Mesendoderm (in vitro differentiated cells): ENCODE measurements at regions not wholly inside any gene's neighbourhood (a gene's known extent, or its start where the extent isn't known, plus 50 kb on each side); places are given as distances from the start of the nearest gene placed in this dataset.

ENCODE experiments used
- DNase-seq: peaks from one replicate; pipeline ENCODE4 v3.0.0; 2013
- H2AK5ac ChIP-seq: 2 replicates; pipeline ENCODE4 v1.6.1; 2013; ENCODE audit warnings: low read length, inconsistent platforms
- H2BK120ac ChIP-seq: 2 replicates; pipeline ENCODE4 v1.6.1; 2013; ENCODE audit warnings: low read depth, mild to moderate bottlenecking, low read length, moderate library complexity, mixed read lengths
- H2BK15ac ChIP-seq: replicated peaks from 2 replicates; pipeline ENCODE4 v1.6.1; 2013; ENCODE audit warnings: low read depth, mild to moderate bottlenecking, moderate library complexity
- H2BK5ac ChIP-seq: 2 replicates; pipeline ENCODE4 v1.6.1; 2013; ENCODE audit warnings: low read length, inconsistent platforms
- H3K18ac ChIP-seq: 2 replicates; pipeline ENCODE4 v1.6.1; 2013; ENCODE audit warnings: mild to moderate bottlenecking, low read length, mixed read lengths
- H3K23ac ChIP-seq: one replicate; pipeline ENCODE4 v1.6.1; 2013; ENCODE audit warnings: low read length
- H3K27ac ChIP-seq: 2 replicates; pipeline ENCODE4 v1.5.1; 2013; ENCODE audit warnings: low read depth, mild to moderate bottlenecking, inconsistent platforms, low read length, moderate library complexity
- H3K27me3 ChIP-seq: 2 replicates; pipeline ENCODE4 v1.6.1; 2013; ENCODE audit warnings: low read length, control low read depth, mild to moderate bottlenecking, inconsistent platforms; ENCODE audit not compliant: insufficient read depth, poor library complexity
- H3K36me3 ChIP-seq: 2 replicates; pipeline ENCODE4 v1.6.1; 2013; ENCODE audit warnings: low read length, inconsistent platforms; ENCODE audit not compliant: control insufficient read depth, insufficient read depth
- H3K4ac ChIP-seq: one replicate; pipeline ENCODE4 v1.6.1; 2013; ENCODE audit warnings: low read depth, mild to moderate bottlenecking, low read length, moderate library complexity
- H3K4me1 ChIP-seq: 2 replicates; pipeline ENCODE4 v1.6.1; 2013; ENCODE audit warnings: low read depth, low read length, inconsistent platforms; ENCODE audit not compliant: control insufficient read depth
- H3K4me2 ChIP-seq: 2 replicates; pipeline ENCODE4 v1.6.1; 2013; ENCODE audit warnings: low read length
- H3K4me3 ChIP-seq: 2 replicates; pipeline ENCODE4 v1.5.1; 2013; ENCODE audit warnings: mild to moderate bottlenecking, low read length
- H3K56ac ChIP-seq: one replicate; pipeline ENCODE4 v1.6.1; 2013; ENCODE audit warnings: low read length
- H3K79me1 ChIP-seq: 2 replicates; pipeline ENCODE4 v1.6.1; 2013; ENCODE audit warnings: low read length, inconsistent platforms
- H3K79me2 ChIP-seq: 2 replicates; pipeline ENCODE4 v1.6.1; 2013; ENCODE audit warnings: mild to moderate bottlenecking, low read length; ENCODE audit not compliant: control insufficient read depth, insufficient read depth
- H3K9ac ChIP-seq: 2 replicates; pipeline ENCODE4 v1.6.1; 2013; ENCODE audit warnings: low read length, inconsistent platforms
- H4K5ac ChIP-seq: one replicate; pipeline ENCODE4 v1.6.1; 2013; ENCODE audit warnings: low read length
- H4K8ac ChIP-seq: one replicate; pipeline ENCODE4 v1.6.1; 2013; ENCODE audit warnings: low read depth, mild to moderate bottlenecking, control low read depth, low read length, moderate library complexity
- WGBS: extraction: QIAGEN DNeasy Blood & Tissue Kit; methylation state at CpG from one replicate; pipeline ENCODE4 v1.1.7; 2013; ENCODE audit warnings: low lambda C conversion rate, missing lambda C conversion rate; ENCODE audit not compliant: insufficient coverage; ENCODE audit errors: extremely low coverage; 5-methylcytosine and 5-hydroxymethylcytosine counted together

- Histone ChIP-seq H3K79me2 (no peaks in the 10 kb centered on the region), H3K4me1 (no peaks in the 10 kb centered on the region), H3K27ac (no peak overlapping the region), H3K4ac (no peak overlapping the region), H3K4me2 (no peak overlapping the region), H3K18ac (no peak overlapping the region), H3K9ac (no peak overlapping the region), H3K27me3 (no peaks in the 10 kb centered on the region), H2BK5ac (no peak overlapping the region), H4K5ac (no peak overlapping the region), H3K56ac (no peak overlapping the region), H3K23ac (no peak overlapping the region), H3K4me3 (no peak overlapping the region), H3K36me3 (no peaks in the 10 kb centered on the region), H2BK15ac (no peak overlapping the region), H2AK5ac (no peak overlapping the region), H4K8ac (no peak overlapping the region), H2BK120ac (no peak overlapping the region), H3K79me1 (no peaks in the 10 kb centered on the region)
- no peak for DNase-seq
- WGBS: no CpG with 5 or more reads among the region's 6 CpGs
These were observed 943.6 kb downstream of the SLITRK1 start for GRCh38 chr13:82938644-82939043.

- Histone ChIP-seq H2AK5ac (no peak overlapping the region), H2BK5ac (no peak overlapping the region), H2BK120ac (no peak overlapping the region), H3K4me1 (no peaks in the 10 kb centered on the region), H3K79me1 (no peaks in the 10 kb centered on the region), H3K18ac (no peak overlapping the region), H3K27me3 (no peaks in the 10 kb centered on the region), H4K5ac (no peak overlapping the region), H3K36me3 (no peaks in the 10 kb centered on the region), H3K4me2 (no peak overlapping the region), H3K4me3 (no peak overlapping the region), H4K8ac (no peak overlapping the region), H3K56ac (no peak overlapping the region), H3K27ac (no peak overlapping the region), H3K9ac (no peak overlapping the region), H3K4ac (no peak overlapping the region), H3K79me2 (no peaks in the 10 kb centered on the region), H3K23ac (no peak overlapping the region), H2BK15ac (no peak overlapping the region)
- WGBS: no CpG with 5 or more reads among the region's 2 CpGs
- no peak for DNase-seq
These were observed 948.3 kb downstream of the SLITRK1 start for GRCh38 chr13:82934000-82934399.

GRCh38 chr13:82925114-82925513, 957.2 kb downstream of the SLITRK1 start:
- no peak overlapping the region for H3K4ac ChIP-seq
- no peak for DNase-seq
- H3K4me1 ChIP-seq: no peaks in the 10 kb centered on the region
- H2BK15ac ChIP-seq: no peak overlapping the region
- no peak overlapping the region for H3K27ac ChIP-seq
- H3K4me3 ChIP-seq: no peak overlapping the region
- H3K27me3 ChIP-seq: no peaks in the 10 kb centered on the region
- no peak overlapping the region for H3K9ac ChIP-seq
- H3K79me2 ChIP-seq: no peaks in the 10 kb centered on the region
- H3K56ac ChIP-seq: no peak overlapping the region
- H3K79me1 ChIP-seq: no peaks in the 10 kb centered on the region
- H3K23ac ChIP-seq: no peak overlapping the region
- no peak overlapping the region for H2BK5ac ChIP-seq
- H2BK120ac ChIP-seq: no peak overlapping the region
- H4K5ac ChIP-seq: no peak overlapping the region
- no peaks in the 10 kb centered on the region for H3K36me3 ChIP-seq
- no CpG with 5 or more reads among the region's 4 CpGs for whole genome bisulfite sequencing
- H3K4me2 ChIP-seq: no peak overlapping the region
- no peak overlapping the region for H4K8ac ChIP-seq
- H3K18ac ChIP-seq: no peak overlapping the region
- no peak overlapping the region for H2AK5ac ChIP-seq

DNA sequence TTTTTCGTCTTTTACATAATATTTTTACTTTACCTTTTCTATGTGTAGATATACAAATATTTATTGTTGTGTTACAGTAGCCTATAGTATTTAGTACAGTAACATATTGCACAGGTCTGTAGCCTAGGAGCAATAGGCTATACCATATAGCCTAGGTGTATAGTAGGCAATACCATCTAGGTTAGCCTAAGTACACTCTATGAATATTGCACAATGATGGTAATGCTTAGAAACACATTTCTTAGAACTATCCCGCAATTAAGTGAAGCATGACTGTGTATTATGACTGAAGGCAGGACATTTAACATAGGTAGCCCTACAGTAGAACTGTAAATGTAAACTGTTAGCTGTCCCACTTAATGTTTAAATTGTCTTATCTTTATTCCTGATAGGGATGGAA, 964.3 kb downstream of the SLITRK1 start:
- no CpG with 5 or more reads among the region's 2 CpGs for WGBS

GRCh38 chr13:82912564-82912963, 969.7 kb downstream of the SLITRK1 start:
- no peak overlapping the region for H2AK5ac ChIP-seq
- H2BK5ac ChIP-seq: no peak overlapping the region
- H3K4ac ChIP-seq: no peak overlapping the region
- H3K36me3 ChIP-seq: no peaks in the 10 kb centered on the region
- H4K5ac ChIP-seq: no peak overlapping the region
- H3K23ac ChIP-seq: no peak overlapping the region
- no peak overlapping the region for H3K4me2 ChIP-seq
- H2BK15ac ChIP-seq: no peak overlapping the region
- no peak overlapping the region for H3K18ac ChIP-seq
- no peak overlapping the region for H4K8ac ChIP-seq
- H3K9ac ChIP-seq: no peak overlapping the region
- DNase-seq: no peak
- no peak overlapping the region for H3K27ac ChIP-seq
- H3K79me1 ChIP-seq: no peaks in the 10 kb centered on the region
- H3K56ac ChIP-seq: no peak overlapping the region
- no peak overlapping the region for H3K4me3 ChIP-seq
- no peaks in the 10 kb centered on the region for H3K4me1 ChIP-seq
- no peaks in the 10 kb centered on the region for H3K79me2 ChIP-seq
- H3K27me3 ChIP-seq: no peaks in the 10 kb centered on the region
- no peak overlapping the region for H2BK120ac ChIP-seq
- WGBS: no CpG with 5 or more reads among the region's 3 CpGs

More for the DNA sequence above, 964.3 kb downstream of the SLITRK1 start:
- Histone ChIP-seq H3K56ac (no peak overlapping the region), H2BK15ac (no peak overlapping the region), H3K4me3 (no peak overlapping the region), H3K4ac (no peak overlapping the region), H3K27me3 (no peaks in the 10 kb centered on the region), H2BK120ac (no peak overlapping the region), H3K18ac (no peak overlapping the region), H3K4me1 (no peaks in the 10 kb centered on the region), H3K36me3 (no peaks in the 10 kb centered on the region), H4K5ac (no peak overlapping the region), H3K27ac (no peak overlapping the region), H3K23ac (no peak overlapping the region), H3K4me2 (no peak overlapping the region), H3K79me2 (no peaks in the 10 kb centered on the region), H3K79me1 (no peaks in the 10 kb centered on the region), H2AK5ac (no peak overlapping the region), H2BK5ac (no peak overlapping the region), H4K8ac (no peak overlapping the region), H3K9ac (no peak overlapping the region)
- DNase-seq: no peak

GRCh38 chr13:82905071-82905470, 977.2 kb downstream of the SLITRK1 start:
- no peaks in the 10 kb centered on the region for H3K27me3 ChIP-seq
- H3K23ac ChIP-seq: no peak overlapping the region
- H4K5ac ChIP-seq: no peak overlapping the region
- no peaks in the 10 kb centered on the region for H3K36me3 ChIP-seq
- no peak overlapping the region for H3K4me3 ChIP-seq
- H3K79me2 ChIP-seq: no peaks in the 10 kb centered on the region
- H3K18ac ChIP-seq: no peak overlapping the region
- no peak overlapping the region for H3K4ac ChIP-seq
- H2AK5ac ChIP-seq: no peak overlapping the region
- no peak overlapping the region for H4K8ac ChIP-seq
- H3K4me1 ChIP-seq: no peaks in the 10 kb centered on the region
- WGBS: no CpG with 5 or more reads among the region's 2 CpGs
- no peak overlapping the region for H3K4me2 ChIP-seq
- no peak for DNase-seq
- H3K27ac ChIP-seq: no peak overlapping the region
- H2BK15ac ChIP-seq: no peak overlapping the region
- no peak overlapping the region for H2BK5ac ChIP-seq
- H3K9ac ChIP-seq: no peak overlapping the region
- no peaks in the 10 kb centered on the region for H3K79me1 ChIP-seq
- no peak overlapping the region for H2BK120ac ChIP-seq
- no peak overlapping the region for H3K56ac ChIP-seq
